GM12875 (cell line): ENCODE measurements at regions not wholly inside any gene's neighbourhood (a gene's known extent, or its start where the extent isn't known, plus 50 kb on each side); places are given as distances from the start of the nearest gene placed in this dataset.

Source experiments
- H3K4me3 ChIP-seq: one replicate; pipeline ENCODE4 v1.5.1; 2011; ENCODE audit warnings: low read depth, low read length, control low read depth
- CTCF ChIP-seq: IDR thresholded peaks from 2 replicates; pipeline ENCODE4 v1.5.1; 2011; ENCODE audit warnings: low read depth, mild to moderate bottlenecking, control low read depth, inconsistent platforms, low read length, moderate library complexity, borderline replicate concordance; ENCODE audit not compliant: insufficient read depth

GRCh38 chr9:82679472-82679871 is 383.5 kb downstream of the RASEF start:
- H3K4me3 ChIP-seq, result no peak overlapping the region
- TF ChIP-seq CTCF, result no peak

GRCh38 chr9:82680179-82680935 is 382.6 kb downstream of the RASEF start:
- no peak for TF ChIP-seq CTCF
- H3K4me3 ChIP-seq, result no peak overlapping the region

GRCh38 chr9:82681809-82682208 is 381.1 kb downstream of the RASEF start:
- no peak overlapping the region for H3K4me3 ChIP-seq
- no peak for TF ChIP-seq CTCF

GRCh38 chr9:82682431-82682830 is 380.5 kb downstream of the RASEF start:
- TF ChIP-seq CTCF, result no peak
- H3K4me3 ChIP-seq, result no peak overlapping the region

GRCh38 chr9:82695704-82696103 is 367.2 kb downstream of the RASEF start:
- no peak overlapping the region for H3K4me3 ChIP-seq
- no peak for TF ChIP-seq CTCF

- no peak overlapping the region for H3K4me3 ChIP-seq
- TF ChIP-seq CTCF, result no peak
Observed at GRCh38 chr9:82706786-82707185, 356.2 kb downstream of the RASEF start.

GRCh38 chr9:82716821-82717220 is 346.1 kb downstream of the RASEF start:
- H3K4me3 ChIP-seq, result no peak overlapping the region
- no peak for TF ChIP-seq CTCF
